ENCODE measurements at regions not wholly inside any gene's neighbourhood (a gene's known extent, or its start where the extent isn't known, plus 50 kb on each side); places are given as distances from the start of the nearest gene placed in this dataset.
"Not testable (repeated sequence)": the region's sequence is repeated elsewhere in the genome, so short reads cannot be mapped to it uniquely, and the experiment has no call there.

GRCh38 chr12:9407425-9407748 lies 199.2 kb upstream of the PZP start:
- not testable (repeated sequence) for DNase-seq

GRCh38 chr12:9406564-9407424 lies 198.6 kb upstream of the PZP start:
- DNase-seq, result no peak

- no peak for DNase-seq
Measured at GRCh38 chr12:9405886-9406563, 197.8 kb upstream of the PZP start.

GRCh38 chr12:9404469-9405260 lies 196.5 kb upstream of the PZP start:
- DNase-seq, result no peak

- no peak for DNase-seq
Measured at GRCh38 chr12:9404031-9404430, 195.8 kb upstream of the PZP start.

- DNase-seq, result not testable (repeated sequence)
Measured at GRCh38 chr12:9402432-9403040, 194.3 kb upstream of the PZP start.

GRCh38 chr12:9396367-9396766 lies 188.2 kb upstream of the PZP start:
- not testable (repeated sequence) for DNase-seq

GRCh38 chr12:9395220-9395619 lies 187.0 kb upstream of the PZP start:
- not testable (repeated sequence) for DNase-seq

GRCh38 chr12:9392842-9393241 lies 184.6 kb upstream of the PZP start:
- DNase-seq, result no peak

GRCh38 chr12:9391815-9392214 lies 183.6 kb upstream of the PZP start:
- DNase-seq, result no peak

GRCh38 chr12:9390761-9391160 lies 182.6 kb upstream of the PZP start:
- DNase-seq, result no peak

- no peak for DNase-seq
Measured at GRCh38 chr12:9389796-9390195, 181.6 kb upstream of the PZP start.

GRCh38 chr12:9388379-9388778 lies 180.2 kb upstream of the PZP start:
- DNase-seq, result no peak

GRCh38 chr12:9387450-9387849 lies 179.3 kb upstream of the PZP start:
- DNase-seq, result no peak

GRCh38 chr12:9383585-9383984 lies 175.4 kb upstream of the PZP start:
- DNase-seq, result no peak

GRCh38 chr12:9381619-9382018 lies 173.4 kb upstream of the PZP start:
- no peak for DNase-seq

- no peak for DNase-seq
Measured at GRCh38 chr12:9380650-9381049, 172.5 kb upstream of the PZP start.

- DNase-seq, result no peak
Measured at GRCh38 chr12:9379023-9379742, 171.0 kb upstream of the PZP start.

- no peak for DNase-seq
Measured at GRCh38 chr12:9378430-9378835, 170.2 kb upstream of the PZP start.

- DNase-seq, result no peak
Measured at GRCh38 chr12:9372202-9372601, 164.0 kb upstream of the PZP start.

- DNase-seq, result no peak
Measured at GRCh38 chr12:9367828-9368227, 159.6 kb upstream of the PZP start.

GRCh38 chr12:9367201-9367600 lies 159.0 kb upstream of the PZP start:
- DNase-seq, result no peak

GRCh38 chr12:9365296-9365695 lies 157.1 kb upstream of the PZP start:
- DNase-seq, result no peak

All from DMS153 (cell line).